ENCODE measurements at regions not wholly inside any gene's neighbourhood (a gene's known extent, or its start where the extent isn't known, plus 50 kb on each side); places are given as distances from the start of the nearest gene placed in this dataset.
A peak's percentile ranks its signal among the peaks of the same experiment; 100 is the strongest.

DNA sequence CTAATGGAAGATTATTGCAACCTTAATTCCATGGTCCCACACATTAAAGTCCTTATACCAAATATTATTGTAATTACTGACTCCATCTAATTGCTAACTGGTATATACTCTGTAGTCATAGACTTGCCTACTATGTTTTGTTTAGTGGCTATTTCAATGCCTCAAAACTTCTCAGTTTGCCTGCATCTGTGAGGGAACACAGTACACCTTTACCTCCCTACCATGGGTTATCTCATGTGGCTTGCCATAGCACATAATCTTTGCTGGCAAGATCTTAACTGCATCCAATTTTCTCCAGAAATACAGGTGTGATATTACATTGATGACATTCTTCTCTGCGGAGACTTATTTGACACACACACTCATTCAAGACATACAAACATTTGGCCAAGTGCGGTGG is 107.1 kb upstream of the ZNF184 start:
- ChIA-PET POLR2A (no interaction called here), CTCF (interaction anchor here (0.8 kb wide), 1 partner anchor 35 kb away, joined by 3 read pairs; no protein-coding TSS in a partner anchor)
- Histone ChIP-seq H3K27ac (no peak overlapping the region), H3K4me2 (no peak overlapping the region), H3K9me3 (no peaks in the 10 kb centered on the region), H3K4me1 (peaks cover 7% of the 10 kb centered on the region; the same call in 2 of the 3 replicates), H3K4me3 (no peak overlapping the region)
- 100% methylated on average over 2 of the region's 2 CpGs for WGBS (ENCODE audit: missing lambda C conversion rate)
- FAIRE-seq (no peak), ATAC-seq (no peak), DNase-seq (ENCODE audit: low read depth in 1 of 2, low spot score in 1 of 2) (no peak)
- TF ChIP-seq, protein P1, sequence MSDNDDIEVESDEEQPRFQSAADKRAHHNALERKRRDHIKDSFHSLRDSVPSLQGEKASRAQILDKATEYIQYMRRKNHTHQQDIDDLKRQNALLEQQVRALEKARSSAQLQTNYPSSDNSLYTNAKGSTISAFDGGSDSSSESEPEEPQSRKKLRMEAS (IDR thresholded peaks at IDR 0.05) = no peak
- TF ChIP-seq HOXB13 (CRISPR knock-in tag; IDR thresholded peaks at IDR 0.05; ENCODE audit: low read depth) = no peak
- TF ChIP-seq NFE2L2 (conservative IDR thresholded peaks at IDR 0.05; ENCODE audit: low read length) = no peak

DNA sequence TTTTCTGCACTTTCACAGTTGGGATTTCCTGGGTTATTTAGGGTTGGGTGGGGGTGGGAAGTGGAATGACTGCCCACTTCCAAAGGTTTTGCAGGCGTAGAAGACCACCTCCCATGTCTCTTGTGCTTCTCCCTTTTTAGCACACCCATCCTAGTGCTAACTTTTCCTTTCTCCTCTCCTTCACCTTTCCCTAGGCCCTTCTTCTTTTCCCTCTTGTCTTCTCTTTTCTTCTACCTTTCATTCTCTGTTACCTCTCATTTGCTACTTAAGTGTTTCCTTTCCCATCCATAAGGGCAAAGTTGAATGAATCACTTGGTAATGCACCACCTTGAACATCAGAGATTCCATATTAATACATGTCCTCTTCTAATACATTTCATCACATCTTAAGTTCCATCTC is 105.0 kb upstream of the ZNF184 start:
- TF ChIP-seq MAZ (IDR thresholded peaks at IDR 0.05; ENCODE audit: borderline replicate concordance, low read depth, low read length) (no peak), CHD4 (IDR thresholded peaks at IDR 0.05; ENCODE audit: borderline replicate concordance) (no peak), CBX8 (IDR thresholded peaks at IDR 0.05) (no peak), HOXB5 (CRISPR knock-in tag; IDR thresholded peaks at IDR 0.05) (no peak), TP53 (CRISPR knock-in tag; IDR thresholded peaks at IDR 0.05) (no peak), RFX5 (IDR thresholded peaks at IDR 0.05) (no peak), RARB (CRISPR knock-in tag; IDR thresholded peaks at IDR 0.05) (no peak), POLR2AphosphoS2 (conservative IDR thresholded peaks at IDR 0.05; ENCODE audit: low read length) (no peak), ESRRA (IDR thresholded peaks at IDR 0.05; ENCODE audit: borderline replicate concordance, low read length) (no peak), JUNB (IDR thresholded peaks at IDR 0.05) (no peak), PHF8 (IDR thresholded peaks at IDR 0.05; ENCODE audit: borderline replicate concordance, low read depth) (no peak), EP300 (IDR thresholded peaks at IDR 0.05) (no peak), SMC3 (IDR thresholded peaks at IDR 0.05) (no peak), JUN (IDR thresholded peaks at IDR 0.05) (no peak), CEBPB (IDR thresholded peaks at IDR 0.05) (no peak), RCOR1 (IDR thresholded peaks at IDR 0.05; ENCODE audit: low read depth, low read length) (no peak), RAD21 (conservative IDR thresholded peaks at IDR 0.05 in 1 of 2, IDR thresholded peaks at IDR 0.05 in 1 of 2) (no peak), CHD2 (IDR thresholded peaks at IDR 0.05; ENCODE audit: low read length, partially characterized antibody) (no peak)
- TF ChIP-seq, protein P2, sequence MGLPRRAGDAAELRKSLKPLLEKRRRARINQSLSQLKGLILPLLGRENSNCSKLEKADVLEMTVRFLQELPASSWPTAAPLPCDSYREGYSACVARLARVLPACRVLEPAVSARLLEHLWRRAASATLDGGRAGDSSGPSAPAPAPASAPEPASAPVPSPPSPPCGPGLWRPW (IDR thresholded peaks at IDR 0.05) = no peak
- TF ChIP-seq, protein P3, sequence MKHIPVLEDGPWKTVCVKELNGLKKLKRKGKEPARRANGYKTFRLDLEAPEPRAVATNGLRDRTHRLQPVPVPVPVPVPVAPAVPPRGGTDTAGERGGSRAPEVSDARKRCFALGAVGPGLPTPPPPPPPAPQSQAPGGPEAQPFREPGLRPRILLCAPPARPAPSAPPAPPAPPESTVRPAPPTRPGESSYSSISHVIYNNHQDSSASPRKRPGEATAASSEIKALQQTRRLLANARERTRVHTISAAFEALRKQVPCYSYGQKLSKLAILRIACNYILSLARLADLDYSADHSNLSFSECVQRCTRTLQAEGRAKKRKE (CRISPR knock-in tag; IDR thresholded peaks at IDR 0.05; ENCODE audit: low read depth) = no peak
- FAIRE-seq = no peak
- CTCF ChIA-PET = no interaction called here
- H3K4me2 ChIP-seq = no peak overlapping the region
- no peak overlapping the region for H3K27ac ChIP-seq
- H3K4me1 ChIP-seq = no peaks in the 10 kb centered on the region
- POLR2A ChIA-PET = no interaction called here
- no peaks in the 10 kb centered on the region for H3K9me3 ChIP-seq
- 78% methylated on average over 1 of the region's 1 CpG for WGBS (ENCODE audit: missing lambda C conversion rate)
- ATAC-seq = no peak
- H3K4me3 ChIP-seq = no peak overlapping the region
- no peak for DNase-seq (ENCODE audit: low read depth in 1 of 2, low spot score in 1 of 2)

DNA sequence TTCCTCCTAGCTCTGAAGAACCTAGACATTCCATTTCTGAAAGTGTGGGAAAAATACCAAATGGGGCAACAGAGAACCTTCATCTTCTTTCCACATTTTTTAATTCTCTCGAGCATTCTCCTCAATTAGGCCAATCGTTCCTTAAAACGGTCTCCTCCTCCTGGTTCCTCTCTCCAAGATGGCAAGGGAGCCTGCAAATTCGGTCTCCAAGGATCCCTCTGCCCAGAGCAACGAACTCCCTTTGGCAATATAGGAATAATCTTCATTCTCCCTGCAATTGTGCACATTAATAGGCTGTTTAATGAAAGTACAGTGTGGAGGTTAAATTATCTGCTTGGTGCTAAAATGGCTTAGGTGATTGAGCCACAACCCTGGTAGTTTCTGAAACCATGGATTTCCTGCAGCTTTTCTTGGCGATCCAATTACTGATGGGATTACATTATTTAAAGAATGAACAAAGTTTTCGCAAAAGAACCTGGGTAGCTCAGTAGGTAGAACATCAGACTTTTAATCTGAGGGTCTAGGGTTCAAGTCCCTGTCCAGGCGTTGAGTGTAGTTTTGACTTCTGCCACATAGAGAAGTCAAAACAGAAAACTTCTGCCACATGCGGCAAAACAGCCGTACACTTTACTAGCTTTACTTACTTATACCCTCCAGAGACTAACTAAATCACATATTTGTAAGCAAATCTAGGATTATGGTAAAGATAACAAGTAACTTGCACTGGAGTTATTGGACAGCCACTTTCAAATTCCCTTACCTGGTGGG is 102.9 kb upstream of the ZNF184 start:
- 26% methylated on average over 10 of the region's 10 CpGs for WGBS (ENCODE audit: missing lambda C conversion rate)
- ChIA-PET CTCF (interaction anchor here (1.3 kb wide), 1 partner anchor 15 kb away, joined by 3 read pairs; no protein-coding TSS in a partner anchor), POLR2A (interaction anchor here (1.0 kb wide), 1 partner anchor 27 kb away, joined by 4 read pairs; no protein-coding TSS in a partner anchor)
- DNase-seq (ENCODE audit: low read depth in 1 of 2, low spot score in 1 of 2) (peak in 1 of 2 experiments; percentile 72), ATAC-seq (peak; percentile 88 to 90), FAIRE-seq (no peak)
- Histone ChIP-seq H3K9me3 (no peaks in the 10 kb centered on the region), H3K4me1 (no peaks in the 10 kb centered on the region), H3K4me3 (no peak overlapping the region), H3K4me2 (peak overlapping the region; percentile 26), H3K27ac (no peak overlapping the region)
- TF ChIP-seq, protein P4, sequence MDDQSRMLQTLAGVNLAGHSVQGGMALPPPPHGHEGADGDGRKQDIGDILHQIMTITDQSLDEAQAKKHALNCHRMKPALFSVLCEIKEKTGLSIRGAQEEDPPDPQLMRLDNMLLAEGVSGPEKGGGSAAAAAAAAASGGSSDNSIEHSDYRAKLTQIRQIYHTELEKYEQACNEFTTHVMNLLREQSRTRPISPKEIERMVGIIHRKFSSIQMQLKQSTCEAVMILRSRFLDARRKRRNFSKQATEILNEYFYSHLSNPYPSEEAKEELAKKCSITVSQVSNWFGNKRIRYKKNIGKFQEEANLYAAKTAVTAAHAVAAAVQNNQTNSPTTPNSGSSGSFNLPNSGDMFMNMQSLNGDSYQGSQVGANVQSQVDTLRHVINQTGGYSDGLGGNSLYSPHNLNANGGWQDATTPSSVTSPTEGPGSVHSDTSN (IDR thresholded peaks at IDR 0.05) = no peak
- TF ChIP-seq SREBF2 (IDR thresholded peaks at IDR 0.05) (peak; percentile 49), GATA3 (IDR thresholded peaks at IDR 0.05; ENCODE audit: borderline replicate concordance) (no peak), CEBPB (IDR thresholded peaks at IDR 0.05) (0 out of 4 replicates have a peak, but pooled peaks of 1 of the 2 experiments have one; percentile 19)
- TF ChIP-seq, protein P1 (IDR thresholded peaks at IDR 0.05) = 0 out of 2 replicates have a peak, but pooled peaks have one; percentile 25
